GM12892 (cell line): ENCODE measurements at regions not wholly inside any gene's neighbourhood (a gene's known extent, or its start where the extent isn't known, plus 50 kb on each side); places are given as distances from the start of the nearest gene placed in this dataset.
"Not testable (repeated sequence)": the region's sequence is repeated elsewhere in the genome, so short reads cannot be mapped to it uniquely, and the experiment has no call there.

ENCODE experiments used
- POLR2AphosphoS5 ChIP-seq: IDR thresholded peaks from 2 replicates; pipeline ENCODE4 v1.6.1; 2011; ENCODE audit warnings: low read depth, low read length, control low read depth
- TAF1 ChIP-seq: IDR thresholded peaks from 2 replicates; pipeline ENCODE4 v1.6.1; 2011; ENCODE audit warnings: low read depth, mild to moderate bottlenecking, control low read depth, low read length, borderline replicate concordance

DNA sequence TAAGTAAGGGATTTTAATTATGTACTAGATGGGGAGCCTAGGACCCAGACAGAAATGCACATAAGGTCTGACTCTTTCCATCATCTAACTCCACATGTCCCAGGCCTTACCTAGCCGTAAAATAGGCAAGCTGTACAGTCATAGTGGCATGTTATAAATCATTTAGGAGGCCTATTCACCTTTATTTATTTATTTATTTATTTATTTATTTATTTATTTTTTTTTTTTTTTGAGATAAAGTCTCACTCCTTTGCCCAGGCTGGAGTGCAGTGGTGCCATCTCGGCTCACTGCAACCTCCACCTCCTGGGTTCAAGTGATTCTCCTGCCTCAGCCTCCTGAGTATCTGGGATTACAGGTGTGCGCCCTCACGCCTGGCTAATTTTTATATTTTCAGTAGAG lies 55.6 kb upstream of the KIT start:
- TF ChIP-seq POLR2AphosphoS5, TAF1: not testable (repeated sequence)
